ENCODE measurements at regions not wholly inside any gene's neighbourhood (a gene's known extent, or its start where the extent isn't known, plus 50 kb on each side); places are given as distances from the start of the nearest gene placed in this dataset.

GRCh38 chr18:78741381-78742217 is 238.0 kb upstream of the SALL3 start:
- TF ChIP-seq CTCF (IDR thresholded peaks at IDR 0.05) (no peak), POLR2A (IDR thresholded peaks at IDR 0.05) (no peak), POLR2AphosphoS5 (IDR thresholded peaks at IDR 0.05) (no peak)
